WTC11 (cell line): ENCODE measurements at regions not wholly inside any gene's neighbourhood (a gene's known extent, or its start where the extent isn't known, plus 50 kb on each side); places are given as distances from the start of the nearest gene placed in this dataset.

Experiments
- CREM ChIP-seq: sonication (generic); formaldehyde crosslinking; IDR thresholded peaks from 2 replicates; pipeline ENCODE4 v1.8.1; 2022; ENCODE audit warnings: mild to moderate bottlenecking, missing genetic modification reagents, moderate library complexity
- HMGXB4 ChIP-seq: sonication (generic); formaldehyde crosslinking; IDR thresholded peaks from 2 replicates; pipeline ENCODE4 v1.8.1; 2023; ENCODE audit warnings: mild to moderate bottlenecking, moderate library complexity, missing genetic modification reagents
- RELA ChIP-seq: sonication (generic); formaldehyde crosslinking; IDR thresholded peaks from 2 replicates; pipeline ENCODE4 v1.8.1; 2022; ENCODE audit warnings: missing genetic modification reagents, mild to moderate bottlenecking, borderline replicate concordance
- TF ChIP-seq, protein P1 (sequence below): fragments of 200-600 bp; IDR thresholded peaks from 2 replicates; pipeline ENCODE4 v1.8.0; 2022; ENCODE audit warnings: antibody characterized with exemption
- TF ChIP-seq, protein P2 (sequence below): sonication (generic); formaldehyde crosslinking; IDR thresholded peaks from 2 replicates; pipeline ENCODE4 v1.8.1; 2023; ENCODE audit warnings: mild to moderate bottlenecking, missing genetic modification reagents, moderate library complexity

- TF ChIP-seq, protein P1, sequence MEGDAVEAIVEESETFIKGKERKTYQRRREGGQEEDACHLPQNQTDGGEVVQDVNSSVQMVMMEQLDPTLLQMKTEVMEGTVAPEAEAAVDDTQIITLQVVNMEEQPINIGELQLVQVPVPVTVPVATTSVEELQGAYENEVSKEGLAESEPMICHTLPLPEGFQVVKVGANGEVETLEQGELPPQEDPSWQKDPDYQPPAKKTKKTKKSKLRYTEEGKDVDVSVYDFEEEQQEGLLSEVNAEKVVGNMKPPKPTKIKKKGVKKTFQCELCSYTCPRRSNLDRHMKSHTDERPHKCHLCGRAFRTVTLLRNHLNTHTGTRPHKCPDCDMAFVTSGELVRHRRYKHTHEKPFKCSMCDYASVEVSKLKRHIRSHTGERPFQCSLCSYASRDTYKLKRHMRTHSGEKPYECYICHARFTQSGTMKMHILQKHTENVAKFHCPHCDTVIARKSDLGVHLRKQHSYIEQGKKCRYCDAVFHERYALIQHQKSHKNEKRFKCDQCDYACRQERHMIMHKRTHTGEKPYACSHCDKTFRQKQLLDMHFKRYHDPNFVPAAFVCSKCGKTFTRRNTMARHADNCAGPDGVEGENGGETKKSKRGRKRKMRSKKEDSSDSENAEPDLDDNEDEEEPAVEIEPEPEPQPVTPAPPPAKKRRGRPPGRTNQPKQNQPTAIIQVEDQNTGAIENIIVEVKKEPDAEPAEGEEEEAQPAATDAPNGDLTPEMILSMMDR, result no peak
- TF ChIP-seq, protein P2, sequence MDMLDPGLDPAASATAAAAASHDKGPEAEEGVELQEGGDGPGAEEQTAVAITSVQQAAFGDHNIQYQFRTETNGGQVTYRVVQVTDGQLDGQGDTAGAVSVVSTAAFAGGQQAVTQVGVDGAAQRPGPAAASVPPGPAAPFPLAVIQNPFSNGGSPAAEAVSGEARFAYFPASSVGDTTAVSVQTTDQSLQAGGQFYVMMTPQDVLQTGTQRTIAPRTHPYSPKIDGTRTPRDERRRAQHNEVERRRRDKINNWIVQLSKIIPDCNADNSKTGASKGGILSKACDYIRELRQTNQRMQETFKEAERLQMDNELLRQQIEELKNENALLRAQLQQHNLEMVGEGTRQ, result no peak
- TF ChIP-seq RELA, result no peak
- no peak for TF ChIP-seq HMGXB4
- no peak for TF ChIP-seq CREM
Measured at GRCh38 chr6:47096211-47096895, 54.2 kb upstream of the ADGRF1 start.
